Inferior parietal cortex (tissue), 1 donor: ENCODE measurements at regions not wholly inside any gene's neighbourhood (a gene's known extent, or its start where the extent isn't known, plus 50 kb on each side); places are given as distances from the start of the nearest gene placed in this dataset.
"Not testable (repeated sequence)": the region's sequence is repeated elsewhere in the genome, so short reads cannot be mapped to it uniquely, and the experiment has no call there.

Experiments
- DNase-seq: peaks from one replicate; pipeline ENCODE4 v3.0.0-alpha.2; 2016; ENCODE audit errors: extremely low spot score

DNA sequence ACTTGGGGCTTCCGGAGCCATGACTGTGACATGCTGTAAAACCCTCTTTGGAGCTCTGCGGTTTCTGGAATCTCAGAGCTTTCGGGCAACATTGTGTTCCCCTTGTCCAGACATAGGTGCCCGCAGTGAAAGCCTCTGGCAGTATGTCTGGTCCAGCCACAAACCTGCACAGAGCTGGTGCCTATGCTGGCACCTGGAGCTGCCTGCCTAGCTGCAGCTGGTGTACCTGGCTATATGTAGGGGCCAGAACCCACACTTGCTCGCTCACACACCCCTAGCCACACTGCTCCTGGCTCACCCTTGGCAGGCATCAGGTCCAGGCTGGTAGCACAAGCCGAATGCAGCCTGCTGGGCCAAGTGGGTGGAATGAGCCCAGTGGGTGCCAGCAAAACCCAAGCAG is 861.1 kb downstream of the FLRT2 start:
- DNase-seq: no peak

DNA sequence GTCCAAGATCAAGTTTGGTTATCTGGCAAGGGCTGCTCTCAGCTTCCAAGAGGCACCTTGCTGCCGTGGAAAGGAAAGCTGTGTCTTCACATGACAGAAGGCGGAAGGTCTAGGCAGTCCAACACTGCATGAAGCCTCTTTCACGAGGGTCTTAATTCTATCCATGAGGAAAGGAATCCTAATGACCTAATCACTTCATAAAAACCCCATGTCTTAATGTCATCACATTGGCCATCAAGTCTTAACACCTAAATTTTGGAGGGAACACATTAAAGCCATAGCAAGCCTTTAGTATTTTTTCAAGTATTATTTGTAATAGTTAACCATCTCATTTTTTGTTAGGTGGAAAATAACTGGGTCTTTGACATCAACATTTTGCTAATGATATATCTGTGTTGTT is 858.3 kb downstream of the FLRT2 start:
- DNase-seq: no peak

DNA sequence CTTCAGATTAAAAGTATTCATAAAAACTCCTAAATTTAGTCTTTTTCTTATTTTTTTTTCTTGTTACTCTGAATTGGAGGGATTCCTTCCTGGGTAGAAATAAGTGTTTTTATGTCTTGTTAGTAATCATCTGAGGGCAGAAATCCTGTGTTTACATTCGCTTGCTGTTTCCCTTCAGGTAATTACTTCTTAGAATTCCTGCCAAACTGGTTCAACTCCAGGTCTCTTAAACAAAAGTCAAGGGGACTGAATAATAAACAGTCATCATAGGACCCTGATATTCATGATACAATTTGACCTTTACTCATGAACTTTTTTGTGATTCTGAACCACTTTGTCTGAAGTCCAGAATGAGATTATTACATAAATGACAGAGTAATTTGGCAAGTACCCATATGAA is 843.9 kb downstream of the FLRT2 start:
- DNase-seq: no peak

DNA sequence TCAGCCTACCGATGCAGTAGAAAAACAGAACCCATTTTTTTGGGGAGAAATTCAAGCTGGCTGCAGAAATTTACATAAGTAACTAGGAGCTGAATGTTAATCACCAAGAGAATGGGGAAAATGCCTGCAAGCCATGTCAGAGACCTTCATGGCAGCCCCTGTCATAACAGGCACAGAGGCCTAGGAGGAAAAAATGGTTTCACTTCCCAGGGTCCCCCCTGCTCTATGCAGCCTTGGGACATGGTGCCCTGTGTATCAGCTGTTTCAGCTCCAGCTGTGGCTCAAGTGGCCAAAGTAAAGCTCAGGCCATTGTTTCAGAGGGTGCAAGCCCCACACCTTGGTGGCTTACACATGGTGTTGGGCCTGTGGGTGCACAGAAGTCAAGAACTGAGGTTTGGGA is 842.5 kb downstream of the FLRT2 start:
- no peak for DNase-seq

DNA sequence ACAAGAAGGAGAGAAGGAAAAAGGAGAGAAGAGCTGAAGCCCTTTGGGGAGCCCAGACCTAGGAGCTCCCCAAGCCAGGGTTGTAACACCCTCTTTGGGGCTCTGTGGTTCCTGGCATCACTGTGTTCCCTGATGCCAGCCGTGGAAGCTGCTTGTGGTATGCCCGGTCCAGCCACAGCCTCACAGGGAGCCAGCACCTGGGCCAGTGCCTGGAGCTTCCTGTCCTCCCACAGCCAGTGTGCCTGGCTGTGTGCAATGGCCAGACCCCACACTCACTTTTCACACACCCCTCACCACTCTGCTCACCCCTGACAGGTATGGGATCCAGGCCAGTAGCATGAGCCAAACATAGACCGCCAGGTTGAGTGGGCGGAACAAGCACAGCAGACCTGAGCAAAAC is 834.7 kb downstream of the FLRT2 start:
- no peak for DNase-seq

DNA sequence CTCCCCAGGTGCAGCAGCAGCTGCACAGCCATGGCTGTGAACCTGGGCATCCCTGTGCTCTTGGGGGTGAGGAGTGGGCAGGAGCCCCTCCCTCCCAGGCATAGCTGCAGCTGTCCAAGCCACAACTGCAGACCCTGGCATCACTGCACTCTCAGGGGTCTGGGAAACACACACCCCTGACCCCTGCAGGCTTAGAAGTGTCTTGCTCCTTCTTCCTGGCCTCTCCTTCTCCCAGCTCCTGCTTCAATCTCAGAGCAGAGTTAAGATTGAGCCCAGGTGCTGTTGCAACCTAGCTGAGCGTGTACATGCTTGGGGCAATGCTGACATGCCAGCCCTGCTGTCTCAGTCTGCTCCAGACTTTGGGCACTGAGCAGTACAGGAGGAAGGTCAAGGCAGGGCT is 833.6 kb downstream of the FLRT2 start:
- no peak for DNase-seq

DNA sequence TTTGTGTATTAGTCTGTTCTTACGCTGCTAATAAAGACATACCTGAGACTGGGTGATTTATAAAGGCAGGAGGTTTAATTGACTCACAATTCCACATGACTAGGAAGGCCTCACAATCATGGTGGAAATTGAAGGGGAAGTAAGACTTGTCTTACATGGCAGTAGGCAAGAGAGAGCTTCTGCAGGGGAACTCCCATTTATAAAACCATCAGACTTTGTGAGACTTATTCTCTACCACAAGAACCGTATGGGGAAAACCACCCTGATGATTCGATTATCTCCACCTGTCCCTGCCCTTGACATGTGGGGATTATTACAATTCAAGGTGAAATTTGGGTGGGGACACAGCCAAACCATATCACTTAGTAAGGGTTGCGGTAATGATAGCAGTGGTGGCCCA is 833.1 kb downstream of the FLRT2 start:
- no peak for DNase-seq

DNA sequence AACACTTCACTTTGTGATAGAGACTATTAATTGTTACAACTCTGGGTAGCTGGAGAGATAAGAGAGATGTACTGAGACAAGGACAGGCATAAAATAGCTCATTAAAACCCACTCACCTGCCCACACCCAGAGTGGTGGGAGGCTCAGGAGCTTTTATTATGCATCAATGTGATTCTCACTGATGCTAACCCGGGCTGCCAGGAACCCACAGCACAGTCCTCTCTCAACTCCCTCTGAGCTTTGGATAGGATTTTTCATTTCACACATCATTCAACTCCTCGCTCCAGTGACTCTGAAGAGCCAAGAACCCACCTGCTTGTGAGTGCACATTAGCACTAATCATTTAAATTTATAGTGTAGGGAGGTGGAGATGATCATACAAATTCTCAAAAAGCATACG is 827.9 kb downstream of the FLRT2 start:
- no peak for DNase-seq

DNA sequence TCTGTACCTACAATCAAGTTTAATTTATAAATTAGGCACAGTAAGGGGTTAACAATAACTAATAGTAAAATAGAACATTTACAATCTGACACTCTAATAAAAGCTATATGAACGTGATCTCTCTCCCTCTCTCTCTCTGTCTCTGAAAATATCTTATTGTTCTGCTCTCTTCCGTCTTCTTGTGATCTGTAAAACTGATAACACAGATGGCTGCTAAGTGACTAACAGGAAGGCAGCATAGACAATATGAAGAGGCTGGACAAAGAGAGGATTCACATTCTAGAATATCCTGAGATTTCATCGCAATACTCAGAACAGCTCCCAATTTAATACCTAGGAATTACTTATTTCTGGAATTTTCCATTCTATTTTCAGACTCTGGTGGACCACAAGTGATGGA is 827.2 kb downstream of the FLRT2 start:
- no peak for DNase-seq

DNA sequence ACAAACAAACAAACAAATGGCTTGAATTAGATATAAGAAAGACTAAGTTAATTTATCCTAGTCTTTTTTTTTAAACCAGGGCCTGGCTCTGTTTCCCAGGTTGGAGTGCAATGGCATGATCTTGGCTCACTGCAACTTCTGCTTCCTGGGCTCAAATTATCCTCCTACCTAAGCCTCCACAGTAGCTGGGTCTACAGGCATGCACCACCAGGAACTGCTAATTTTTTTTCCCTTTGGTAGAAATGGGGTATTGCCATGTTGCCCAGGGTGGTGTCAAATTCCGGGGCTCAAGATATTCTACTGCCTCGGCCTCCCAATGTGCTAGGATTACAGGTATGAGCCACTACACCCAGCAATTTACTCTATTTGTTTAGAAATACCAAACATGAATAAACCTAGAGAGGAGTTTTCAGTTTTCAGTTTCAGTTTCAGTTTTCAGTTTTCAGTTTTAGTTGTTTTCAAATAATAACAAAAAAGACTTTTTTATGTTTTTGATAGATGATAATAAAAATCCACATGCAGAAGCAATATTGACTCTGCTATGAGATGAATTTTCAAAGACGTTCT is 817.0 kb downstream of the FLRT2 start:
- DNase-seq: no peak

DNA sequence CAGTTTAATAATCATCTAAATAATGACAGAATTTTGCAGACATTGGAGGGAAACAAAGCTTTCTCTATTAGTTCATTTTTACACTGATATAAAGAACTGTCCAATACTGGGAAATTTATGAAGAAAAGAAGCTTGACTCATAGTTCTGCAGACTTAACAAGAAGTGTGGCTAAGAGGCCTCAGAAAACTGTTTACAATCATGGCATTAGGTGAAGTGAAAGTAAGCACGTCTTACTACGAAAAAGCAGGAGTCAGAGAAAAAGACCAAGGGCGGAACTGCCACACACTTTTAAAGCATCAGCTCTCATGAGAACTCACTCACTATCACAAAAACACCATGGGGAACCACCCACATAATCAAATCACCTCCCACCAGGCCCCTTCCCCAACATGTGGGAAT is 804.4 kb downstream of the FLRT2 start:
- DNase-seq: no peak

DNA sequence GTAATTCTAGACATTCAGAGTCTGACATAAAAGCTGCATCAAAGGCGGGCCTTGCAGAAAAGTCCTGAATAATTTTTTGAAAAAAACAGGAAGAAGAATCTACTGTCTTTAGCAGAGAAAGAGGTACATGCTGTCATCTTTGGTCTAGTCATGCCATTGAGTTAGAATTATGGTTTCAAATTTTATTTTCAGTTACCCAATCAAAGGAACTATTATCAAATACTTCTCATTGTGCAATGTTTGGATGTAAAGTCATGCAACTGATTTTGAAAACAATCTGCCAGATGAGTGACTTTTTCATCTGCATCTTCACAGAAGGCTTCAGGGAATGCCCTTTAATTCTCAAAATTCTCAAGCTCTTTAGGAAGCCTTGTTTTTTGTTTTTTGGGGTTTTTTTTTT is 803.5 kb downstream of the FLRT2 start:
- no peak for DNase-seq

DNA sequence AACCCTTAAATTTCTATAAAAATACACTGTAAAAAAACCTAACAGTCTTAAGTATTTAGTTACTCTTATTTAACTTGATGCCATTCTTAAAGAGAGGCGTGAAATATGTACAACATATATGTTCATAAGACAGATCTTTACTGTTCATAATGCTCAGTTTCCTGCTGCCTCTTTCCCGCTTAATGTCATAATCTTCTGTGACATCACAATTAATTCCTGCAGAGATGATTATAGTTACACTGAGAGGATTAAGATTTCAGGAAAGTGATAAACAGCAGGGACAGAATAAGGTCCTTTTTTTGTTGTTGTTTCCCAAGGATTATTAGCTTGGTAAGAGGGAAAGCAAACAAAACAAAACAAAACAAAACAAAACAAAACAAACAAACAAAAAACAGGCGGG is 801.4 kb downstream of the FLRT2 start:
- DNase-seq: no peak

DNA sequence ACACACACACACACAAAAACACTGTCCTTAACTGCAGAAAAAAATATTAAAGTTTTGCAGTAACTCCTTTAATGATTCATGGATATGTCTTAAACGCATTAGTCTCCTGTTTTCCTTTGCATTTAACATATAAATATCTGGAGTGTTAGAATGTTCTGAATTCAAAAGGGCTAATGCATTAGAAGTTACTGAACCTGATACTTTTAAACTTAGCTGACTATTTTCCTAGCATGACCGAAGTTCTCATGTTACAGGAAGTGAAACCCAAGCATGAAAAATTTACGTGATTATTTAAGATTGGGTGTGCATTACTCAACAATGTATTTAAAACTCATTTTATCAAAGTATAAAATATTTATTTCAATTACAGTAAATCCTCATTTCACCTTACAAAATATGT is 791.2 kb downstream of the FLRT2 start:
- no peak for DNase-seq

DNA sequence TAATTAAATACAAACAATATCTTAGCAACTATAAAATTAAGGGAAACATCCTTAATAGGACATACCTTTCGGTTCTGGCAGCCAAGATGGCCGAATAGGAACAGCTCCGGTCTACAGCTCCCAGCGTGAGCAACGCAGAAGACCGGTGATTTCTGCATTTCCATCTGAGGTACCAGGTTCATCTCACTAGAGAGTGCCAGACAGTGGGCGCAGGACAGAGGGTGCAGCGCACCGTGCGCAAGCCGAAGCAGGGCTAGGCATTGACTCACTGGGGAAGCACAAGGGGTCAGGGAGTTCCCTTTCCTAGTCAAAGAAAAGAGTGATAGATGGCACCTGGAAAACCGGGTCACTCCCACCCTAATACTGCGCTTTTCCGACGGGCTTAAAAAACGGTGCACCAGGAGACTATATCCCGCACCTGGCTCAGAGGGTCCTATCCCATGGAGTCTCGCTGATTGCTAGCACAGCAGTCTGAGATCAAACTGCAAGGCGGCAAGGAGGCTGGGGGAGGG is 782.3 kb downstream of the FLRT2 start:
- DNase-seq: not testable (repeated sequence)

DNA sequence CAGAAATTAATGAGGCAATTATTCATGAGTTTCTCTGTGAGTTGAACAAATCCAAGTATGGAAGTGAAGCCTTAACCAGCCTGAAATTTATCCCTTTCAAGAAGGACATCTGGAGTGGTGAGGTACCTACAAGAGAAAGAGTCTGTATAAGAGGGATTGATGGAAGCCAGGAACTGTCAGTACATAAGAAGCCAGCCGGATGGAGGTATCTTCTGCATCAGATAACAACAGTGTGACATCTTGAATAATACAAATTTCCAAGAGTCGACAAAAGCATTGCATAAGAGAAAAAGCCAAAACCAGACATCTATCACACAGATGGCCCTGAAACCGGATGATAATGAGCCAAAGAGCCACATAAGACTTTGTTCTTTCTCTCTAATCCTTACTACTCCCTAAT is 781.2 kb downstream of the FLRT2 start:
- no peak for DNase-seq

DNA sequence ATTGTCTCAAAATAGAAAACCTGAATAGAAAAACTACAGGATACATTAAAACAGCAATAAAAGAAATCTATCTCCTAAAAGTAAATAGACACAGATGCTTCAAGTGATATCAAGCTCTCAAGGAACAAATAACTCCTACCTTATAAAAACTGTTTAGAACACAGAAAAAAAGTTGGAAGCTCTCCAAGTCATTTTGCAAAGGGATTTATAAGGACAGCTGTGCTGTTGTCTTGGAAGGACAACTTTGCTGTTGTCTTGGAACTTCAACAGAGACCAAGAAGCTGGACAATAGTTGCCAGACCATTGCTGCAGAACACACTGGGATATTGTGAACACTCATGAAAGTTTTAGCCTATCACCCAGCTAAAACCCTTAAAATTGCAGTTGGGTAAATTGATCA is 780.7 kb downstream of the FLRT2 start:
- DNase-seq: no peak

DNA sequence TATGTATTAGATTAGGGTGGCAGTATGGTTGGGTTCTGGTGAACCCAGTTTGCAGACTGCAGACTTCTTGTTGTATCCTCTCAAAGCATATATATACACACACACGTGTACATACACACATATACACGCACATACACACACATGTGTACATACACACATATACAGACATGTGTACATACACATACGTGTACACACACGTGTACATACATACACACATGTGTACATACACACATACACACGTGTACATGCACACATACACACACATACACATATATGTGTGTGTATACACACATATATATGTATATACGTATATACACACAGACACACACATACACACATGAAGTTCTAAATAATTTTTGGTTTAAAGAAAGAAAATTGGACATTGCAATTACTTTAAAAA is 780.2 kb downstream of the FLRT2 start:
- DNase-seq: no peak

DNA sequence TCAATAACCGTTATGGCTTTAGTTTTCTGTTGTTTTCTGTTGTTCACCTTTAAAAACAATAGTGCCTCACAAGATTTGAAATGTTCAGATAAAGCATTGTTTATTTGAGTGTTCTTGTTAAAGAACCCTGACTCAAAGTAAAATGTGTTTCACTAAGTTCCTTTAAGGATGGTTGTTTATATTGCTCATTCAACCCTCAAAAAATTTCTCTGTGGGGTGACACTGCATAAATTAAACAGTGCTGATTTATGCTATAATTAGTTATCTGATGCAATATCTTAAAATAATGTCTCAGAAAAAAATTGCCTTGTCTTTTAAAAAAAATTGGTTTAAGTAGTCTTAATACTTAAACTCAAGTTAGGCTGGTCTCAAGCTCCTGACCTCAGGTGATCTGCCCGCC is 775.1 kb downstream of the FLRT2 start:
- DNase-seq: no peak

DNA sequence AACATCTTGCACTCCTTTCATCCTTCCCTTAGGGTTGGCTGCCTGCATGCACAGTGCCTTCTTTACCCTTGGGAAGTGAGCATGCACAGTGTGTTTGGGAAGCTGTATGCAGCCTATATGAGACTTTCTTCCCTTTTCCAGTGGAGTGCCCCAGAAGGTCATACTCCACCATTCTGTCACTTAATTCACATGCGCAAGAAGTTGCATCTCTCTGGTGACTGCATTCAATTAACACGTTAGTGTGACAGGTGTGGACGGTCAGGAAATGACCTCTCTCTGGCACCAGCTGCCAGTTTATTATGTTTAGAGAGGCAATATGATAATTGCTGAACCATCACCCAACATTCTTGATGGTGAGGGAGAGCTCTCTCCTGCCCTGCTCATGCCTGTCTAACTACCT is 770.0 kb downstream of the FLRT2 start:
- no peak for DNase-seq

DNA sequence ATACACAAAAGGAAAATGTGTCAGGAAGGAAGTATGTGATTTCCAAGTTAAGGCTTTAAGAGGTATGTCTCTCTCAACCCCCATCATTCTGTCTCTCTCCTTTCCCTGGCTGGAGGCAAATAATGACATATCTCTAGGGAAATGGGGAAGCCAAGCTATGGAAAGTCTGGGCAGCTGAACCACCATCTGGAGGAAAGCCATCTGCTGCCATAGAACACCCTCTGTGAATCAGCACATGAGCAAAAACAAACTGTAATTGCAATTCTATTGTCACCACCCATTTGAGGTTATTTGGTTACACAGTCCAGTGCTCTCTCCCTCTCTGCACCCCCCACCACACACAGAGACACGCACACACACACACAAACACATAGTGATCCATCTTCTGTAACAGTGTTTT is 766.2 kb downstream of the FLRT2 start:
- DNase-seq: no peak

DNA sequence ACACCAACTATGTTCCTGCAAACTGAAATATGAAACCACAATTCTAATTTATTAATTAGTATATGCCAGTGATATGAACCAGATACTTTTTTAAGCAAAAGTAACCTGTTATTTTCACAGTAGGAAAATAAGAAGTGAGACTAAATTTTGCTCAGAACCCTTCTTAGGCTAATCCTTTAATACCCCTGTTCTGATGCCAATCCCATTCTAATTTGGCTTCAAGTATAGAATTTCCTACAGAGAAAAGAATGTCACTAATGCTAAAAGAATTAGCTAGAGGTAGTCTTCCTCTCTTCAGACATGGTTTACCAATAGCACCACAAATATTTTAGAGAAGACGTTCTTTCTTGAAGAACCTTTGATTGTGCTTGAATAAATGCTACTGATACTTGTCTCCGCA is 758.4 kb downstream of the FLRT2 start:
- no peak for DNase-seq

DNA sequence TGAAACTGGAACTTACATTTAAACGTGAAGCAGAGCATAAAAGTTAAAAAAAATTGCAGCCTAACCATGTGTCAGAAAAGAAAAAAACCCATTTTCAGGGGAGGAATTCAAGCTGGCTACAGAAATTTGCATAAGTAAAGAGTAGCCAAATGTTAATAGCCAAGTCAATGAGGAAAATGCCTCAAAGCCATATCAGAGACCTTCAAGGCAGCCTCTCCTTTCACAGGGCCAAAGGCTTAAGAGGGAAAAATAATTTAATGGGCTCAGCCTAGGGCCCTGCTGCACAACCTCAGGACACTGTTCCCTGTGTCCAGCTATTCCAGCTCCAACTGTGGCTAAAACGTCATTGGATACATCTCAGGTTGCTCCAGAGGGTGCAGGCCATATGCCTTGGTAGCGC is 749.5 kb downstream of the FLRT2 start:
- no peak for DNase-seq

DNA sequence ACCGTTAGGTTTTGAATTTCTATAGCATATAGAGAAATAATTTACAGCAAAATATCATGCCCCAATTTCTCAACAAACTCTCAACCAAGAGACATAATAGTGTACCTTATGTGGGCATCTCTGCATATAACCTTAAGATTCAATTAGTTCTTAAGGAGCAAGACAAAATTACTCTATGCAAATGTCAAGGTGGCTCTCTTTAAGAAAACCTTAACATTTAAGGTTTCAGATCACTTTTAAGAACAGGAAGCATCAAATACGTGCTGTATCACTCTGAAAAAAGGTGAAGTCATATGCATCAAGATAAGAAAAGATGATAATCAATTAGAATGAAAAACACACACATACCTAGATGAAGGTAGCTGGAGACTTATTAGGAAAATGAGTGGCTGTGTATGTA is 728.0 kb downstream of the FLRT2 start:
- no peak for DNase-seq

DNA sequence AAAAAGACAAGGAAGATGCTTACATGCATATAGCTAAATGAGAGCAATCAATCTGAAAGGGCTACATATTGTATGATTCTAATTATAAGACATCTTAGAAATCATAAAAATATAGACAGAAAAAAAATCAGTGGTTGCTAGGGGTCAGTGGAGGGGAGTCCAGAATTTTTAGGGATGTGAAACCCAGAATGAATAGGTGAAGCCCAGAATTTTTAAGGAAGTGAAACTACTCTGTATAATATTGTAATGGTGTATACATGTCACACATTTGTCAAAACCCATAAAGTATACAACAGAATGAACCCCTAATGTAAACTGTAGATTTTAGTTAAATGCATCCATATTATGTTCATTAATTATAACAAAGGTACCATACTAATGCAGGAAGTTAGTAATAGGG is 713.2 kb downstream of the FLRT2 start:
- no peak for DNase-seq
